ENCODE measurements at regions not wholly inside any gene's neighbourhood (a gene's known extent, or its start where the extent isn't known, plus 50 kb on each side); places are given as distances from the start of the nearest gene placed in this dataset.

GRCh38 chr13:50376895-50377575, 361.8 kb downstream of the KCNRG start:
- Histone ChIP-seq H3K4me3 (ENCODE audit: low read depth in 1 of 2, low read length in 2 of 2) (no peak overlapping the region), H3K4me1 (ENCODE audit: insufficient read depth, low read length) (peaks cover 28% of the 10 kb centered on the region), H3K9ac (ENCODE audit: low read depth, low read length) (no peak overlapping the region), H4K20me1 (ENCODE audit: insufficient read depth, low read length) (no peaks in the 10 kb centered on the region), H2AFZ (ENCODE audit: low read depth, low read length) (no peak overlapping the region), H3K9me3 (ENCODE audit: insufficient read depth, low read length, severe bottlenecking) (peaks cover 18% of the 10 kb centered on the region), H3K27me3 (ENCODE audit: insufficient read depth, low read length, poor library complexity) (no peaks in the 10 kb centered on the region), H3K27ac (ENCODE audit: low read length) (no peak overlapping the region), H3K36me3 (ENCODE audit: insufficient read depth, low read length) (no peaks in the 10 kb centered on the region), H3K79me2 (ENCODE audit: insufficient read depth, low read length) (no peaks in the 10 kb centered on the region), H3K4me2 (ENCODE audit: insufficient read depth, low read length) (no peak overlapping the region)
- ATAC-seq (ENCODE audit: insufficient read depth, low read depth), result no peak
- no peak for DNase-seq
- TF ChIP-seq EZH2 (IDR thresholded peaks at IDR 0.05; ENCODE audit: borderline replicate concordance, low read depth, low read length, severe bottlenecking), result no peak
- TF ChIP-seq CTCF (IDR thresholded peaks at IDR 0.05; ENCODE audit: borderline replicate concordance, extremely low read depth, low read length, poor library complexity, severe bottlenecking), result no peak

GRCh38 chr13:50377726-50378270, 362.6 kb downstream of the KCNRG start:
- Histone ChIP-seq H3K4me1 (ENCODE audit: insufficient read depth, low read length) (peaks cover 28% of the 10 kb centered on the region), H3K27ac (ENCODE audit: low read length) (peak overlapping the region; percentile 76), H3K79me2 (ENCODE audit: insufficient read depth, low read length) (no peaks in the 10 kb centered on the region), H3K36me3 (ENCODE audit: insufficient read depth, low read length) (no peaks in the 10 kb centered on the region), H3K9ac (ENCODE audit: low read depth, low read length) (peak overlapping the region; percentile 37), H3K4me2 (ENCODE audit: insufficient read depth, low read length) (peak overlapping the region; percentile 59), H2AFZ (ENCODE audit: low read depth, low read length) (peak overlapping the region; percentile 34), H3K27me3 (ENCODE audit: insufficient read depth, low read length, poor library complexity) (no peaks in the 10 kb centered on the region), H4K20me1 (ENCODE audit: insufficient read depth, low read length) (no peaks in the 10 kb centered on the region), H3K4me3 (ENCODE audit: low read depth in 1 of 2, low read length in 2 of 2) (peak overlapping the region in 1 of 2 experiments; percentile 27; a peak in 2 of 4 replicates), H3K9me3 (ENCODE audit: insufficient read depth, low read length, severe bottlenecking) (peaks cover 24% of the 10 kb centered on the region)
- TF ChIP-seq EZH2 (IDR thresholded peaks at IDR 0.05; ENCODE audit: borderline replicate concordance, low read depth, low read length, severe bottlenecking) (no peak), CTCF (IDR thresholded peaks at IDR 0.05; ENCODE audit: borderline replicate concordance, extremely low read depth, low read length, poor library complexity, severe bottlenecking) (no peak)
- DNase-seq, result no peak
- ATAC-seq (ENCODE audit: insufficient read depth, low read depth), result no peak

GRCh38 chr13:50378509-50379044, 363.3 kb downstream of the KCNRG start:
- Histone ChIP-seq H3K27ac (ENCODE audit: low read length) (peak overlapping the region; percentile 76), H3K4me2 (ENCODE audit: insufficient read depth, low read length) (peak overlapping the region; percentile 59), H3K9me3 (ENCODE audit: insufficient read depth, low read length, severe bottlenecking) (peaks cover 24% of the 10 kb centered on the region), H2AFZ (ENCODE audit: low read depth, low read length) (peak overlapping the region; percentile 34), H3K4me1 (ENCODE audit: insufficient read depth, low read length) (peaks cover 28% of the 10 kb centered on the region), H3K9ac (ENCODE audit: low read depth, low read length) (peak overlapping the region; percentile 37), H3K27me3 (ENCODE audit: insufficient read depth, low read length, poor library complexity) (no peaks in the 10 kb centered on the region), H4K20me1 (ENCODE audit: insufficient read depth, low read length) (no peaks in the 10 kb centered on the region), H3K36me3 (ENCODE audit: insufficient read depth, low read length) (no peaks in the 10 kb centered on the region), H3K79me2 (ENCODE audit: insufficient read depth, low read length) (no peaks in the 10 kb centered on the region), H3K4me3 (ENCODE audit: low read depth in 1 of 2, low read length in 2 of 2) (peak overlapping the region in 1 of 2 experiments; percentile 27; a peak in 2 of 4 replicates)
- TF ChIP-seq CTCF (IDR thresholded peaks at IDR 0.05; ENCODE audit: borderline replicate concordance, extremely low read depth, low read length, poor library complexity, severe bottlenecking), result no peak
- TF ChIP-seq EZH2 (IDR thresholded peaks at IDR 0.05; ENCODE audit: borderline replicate concordance, low read depth, low read length, severe bottlenecking), result no peak
- DNase-seq (peak; percentile 72), ATAC-seq (ENCODE audit: insufficient read depth, low read depth) (peak; percentile 99)
